HG02840 (cell line): ENCODE measurements at regions not wholly inside any gene's neighbourhood (a gene's known extent, or its start where the extent isn't known, plus 50 kb on each side); places are given as distances from the start of the nearest gene placed in this dataset.
"Not testable (repeated sequence)": the region's sequence is repeated elsewhere in the genome, so short reads cannot be mapped to it uniquely, and the experiment has no call there.

Experiments
- ATAC-seq: cut with Tn5 transposase; IDR thresholded peaks from one replicate; pipeline ENCODE4 v1.9.1; 2021; ENCODE audit warnings: mild to moderate bottlenecking, moderate library complexity, moderate number of reproducible peaks; ENCODE audit not compliant: unreplicated experiment, low FRiP score

GRCh38 chr4:57312296-57312695, 202.1 kb upstream of the IGFBP7 start:
- ATAC-seq, result no peak

DNA sequence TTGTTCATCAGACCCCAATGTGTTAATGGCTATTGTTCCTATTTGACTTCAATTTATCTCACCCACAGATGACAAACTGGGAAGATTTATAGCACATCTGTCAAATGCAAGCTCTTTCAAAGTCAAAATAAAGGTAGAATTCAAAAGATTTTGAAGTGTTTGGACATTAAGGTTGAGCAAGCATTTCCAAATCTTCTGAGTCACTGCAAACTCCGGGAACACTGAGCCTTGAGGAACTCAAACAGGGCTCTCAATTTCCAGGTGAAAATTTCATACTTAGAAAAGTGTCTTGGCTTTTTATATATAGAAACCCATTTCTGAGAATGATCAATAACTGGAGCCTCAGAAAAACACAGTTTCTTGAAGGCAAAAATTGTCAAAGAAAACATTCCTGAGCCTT, 199.5 kb upstream of the IGFBP7 start:
- no peak for ATAC-seq

DNA sequence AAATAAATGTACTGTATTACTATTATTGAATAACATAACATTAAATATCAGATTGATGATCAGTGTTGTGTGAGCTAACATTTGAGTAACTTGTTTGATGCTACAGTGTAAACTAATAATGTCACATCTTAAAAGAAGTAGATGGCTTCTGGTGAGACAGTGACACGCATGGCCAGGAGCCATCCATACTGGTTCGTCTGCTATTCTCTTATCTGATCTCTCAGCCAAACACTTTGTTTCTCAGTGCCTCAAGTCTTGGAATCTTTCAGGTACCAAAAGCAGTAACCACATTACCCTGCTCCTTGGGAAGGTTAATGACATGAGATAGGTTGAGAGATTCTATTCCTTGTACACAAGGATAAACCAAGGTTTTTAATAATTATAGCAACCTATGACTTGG, 198.1 kb upstream of the IGFBP7 start:
- no peak for ATAC-seq

- ATAC-seq, result no peak
Observed at GRCh38 chr4:57305836-57306235, 195.7 kb upstream of the IGFBP7 start.

DNA sequence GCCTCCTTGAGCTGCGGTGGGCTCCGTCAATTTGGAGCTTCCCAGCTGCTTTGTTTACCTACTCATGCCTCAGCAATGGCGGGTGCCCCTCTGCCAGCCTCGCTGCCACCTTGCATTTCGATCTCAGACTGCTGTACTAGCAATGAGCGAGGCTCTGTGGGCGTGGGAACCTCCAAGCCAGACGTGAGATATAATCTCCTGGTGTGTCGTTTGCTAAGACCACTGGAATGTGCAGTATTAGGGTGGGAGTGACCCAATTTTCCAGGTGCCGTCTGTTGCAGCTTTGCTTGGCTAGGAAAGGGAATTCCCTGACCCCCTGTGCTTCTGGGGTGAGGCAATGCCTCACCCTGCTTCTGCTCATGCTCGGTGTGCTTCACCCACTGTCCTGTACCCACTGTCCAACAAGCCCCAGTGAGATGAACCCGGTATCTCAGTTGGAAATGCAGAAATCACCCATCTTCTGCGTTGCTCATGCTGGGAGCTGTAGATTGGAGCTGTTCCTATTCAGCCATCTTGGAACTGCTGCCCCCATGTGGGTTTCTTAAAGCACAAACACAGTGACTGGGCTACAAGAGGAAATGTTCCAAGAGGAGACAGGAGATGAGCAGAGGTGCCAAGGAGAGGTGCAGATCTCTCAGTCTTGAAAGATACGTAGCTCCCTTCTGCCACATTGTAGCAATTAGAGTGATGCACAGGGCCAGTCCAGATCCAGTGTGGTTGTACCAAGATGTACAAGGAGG, 193.0 kb upstream of the IGFBP7 start:
- ATAC-seq, result no peak

GRCh38 chr4:57300300-57300699, 190.1 kb upstream of the IGFBP7 start:
- not testable (repeated sequence) for ATAC-seq

DNA sequence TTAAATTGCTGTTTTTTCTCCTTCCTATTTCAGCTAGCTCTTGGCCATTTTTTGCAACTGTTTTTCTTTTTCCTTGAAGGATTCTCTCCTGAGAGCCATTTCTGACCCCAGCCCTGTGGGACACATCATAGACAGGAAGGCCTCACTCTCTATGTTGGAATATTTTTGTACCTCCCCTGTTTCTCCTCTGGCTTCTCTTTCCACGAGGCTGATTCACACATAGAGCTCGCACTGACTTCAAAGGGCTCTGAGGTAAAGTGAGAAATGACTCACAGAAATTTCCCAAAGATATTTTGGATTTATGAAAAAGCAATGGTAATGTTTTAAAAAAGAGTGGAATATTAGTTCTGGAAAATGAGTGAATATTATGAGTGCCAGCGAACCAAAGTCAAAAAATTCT, 181.7 kb upstream of the IGFBP7 start:
- ATAC-seq, result no peak

GRCh38 chr4:57287687-57288604, 177.8 kb upstream of the IGFBP7 start:
- no peak for ATAC-seq

DNA sequence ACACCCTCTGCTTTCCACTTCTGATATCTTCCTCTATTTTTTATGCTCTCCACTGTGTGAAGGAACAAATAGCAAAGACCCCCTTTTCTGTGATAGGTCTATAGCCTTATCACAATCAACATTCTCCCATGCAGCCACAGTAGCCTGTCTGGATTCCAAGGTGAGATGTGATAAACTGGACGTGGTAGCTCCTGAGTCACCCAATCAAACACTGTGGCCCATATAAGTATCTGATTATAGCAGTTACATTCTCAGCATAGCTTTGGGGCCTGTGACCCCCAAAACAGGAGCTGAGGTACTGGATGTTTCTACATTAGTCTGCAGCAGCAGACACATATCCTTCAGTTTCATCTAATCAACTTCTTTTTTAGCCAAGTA, 172.7 kb upstream of the IGFBP7 start:
- ATAC-seq, result no peak

GRCh38 chr4:57280481-57280880, 170.3 kb upstream of the IGFBP7 start:
- ATAC-seq, result no peak

DNA sequence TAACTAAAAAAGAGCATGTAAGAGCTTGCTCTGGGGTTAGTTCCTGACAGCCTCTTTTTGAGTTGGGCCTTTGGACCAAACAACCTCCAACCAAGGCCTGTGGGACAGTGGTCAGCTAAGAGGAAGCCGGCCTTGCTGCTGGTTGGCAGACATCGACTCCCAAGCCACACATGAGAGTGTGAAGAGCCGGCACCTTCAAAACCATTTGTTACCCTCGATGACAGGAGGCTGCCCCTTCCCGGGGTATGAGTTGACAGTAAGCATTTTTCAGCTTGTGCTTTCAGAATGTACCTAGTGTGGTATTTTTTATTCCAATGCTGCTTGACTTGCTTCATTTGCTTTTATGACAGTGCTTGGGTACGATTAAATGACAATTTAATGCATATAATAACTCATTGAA, 168.6 kb upstream of the IGFBP7 start:
- ATAC-seq, result no peak

DNA sequence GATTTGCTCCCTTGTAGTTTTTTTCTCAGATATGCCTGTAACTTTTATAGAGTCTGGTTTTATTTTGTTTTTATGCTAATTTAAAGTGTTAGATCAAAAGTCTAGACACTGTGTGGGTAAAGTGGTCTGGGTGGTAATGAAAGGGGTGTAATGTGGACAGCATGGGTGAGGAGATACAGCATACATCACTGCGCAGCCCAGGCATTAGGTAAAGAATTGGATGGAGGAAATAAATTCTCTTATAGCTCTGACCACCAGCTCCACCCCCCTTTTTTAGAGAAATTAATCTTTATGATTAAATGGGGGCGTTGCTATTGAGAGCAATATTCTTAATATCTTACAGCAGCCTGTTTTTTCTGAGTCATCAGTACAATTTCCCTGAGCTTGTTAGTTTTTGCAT, 163.9 kb upstream of the IGFBP7 start:
- no peak for ATAC-seq

- no peak for ATAC-seq
Observed at GRCh38 chr4:57270346-57270745, 160.2 kb upstream of the IGFBP7 start.

DNA sequence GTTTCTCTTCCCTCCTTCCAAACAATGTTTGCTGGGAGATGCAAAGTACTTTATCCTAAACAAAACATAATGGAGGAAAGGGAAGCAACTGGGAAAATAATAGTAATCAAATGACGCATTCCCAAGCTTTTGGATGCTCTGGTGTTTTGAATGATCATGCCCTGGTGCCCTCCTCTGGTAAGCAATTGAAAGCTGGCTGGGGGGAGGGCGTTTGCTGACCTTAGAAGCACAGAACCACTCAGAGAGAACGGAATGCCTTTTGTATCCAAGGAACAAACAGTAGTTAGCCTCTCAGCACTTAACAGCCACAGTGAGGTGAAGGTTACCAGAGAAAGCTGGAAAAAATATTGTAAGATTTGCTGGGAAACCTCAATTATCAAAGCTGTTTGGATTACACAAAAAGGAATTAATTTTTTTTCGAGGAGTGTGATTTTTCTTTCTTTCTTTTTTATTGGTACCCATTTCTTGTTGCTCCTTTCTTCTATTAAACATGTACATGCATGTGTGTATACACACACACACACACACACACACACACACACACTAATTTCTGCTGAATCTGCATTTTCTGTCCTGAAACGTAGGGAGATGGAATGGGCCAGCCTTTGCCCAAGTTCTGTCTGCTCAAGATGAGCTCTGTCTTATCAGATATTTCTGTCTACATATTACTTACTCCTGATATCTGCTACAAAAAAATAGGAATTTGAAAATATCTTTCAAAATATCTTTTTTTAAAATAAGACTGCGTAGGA, 155.8 kb upstream of the IGFBP7 start:
- ATAC-seq, result no peak

DNA sequence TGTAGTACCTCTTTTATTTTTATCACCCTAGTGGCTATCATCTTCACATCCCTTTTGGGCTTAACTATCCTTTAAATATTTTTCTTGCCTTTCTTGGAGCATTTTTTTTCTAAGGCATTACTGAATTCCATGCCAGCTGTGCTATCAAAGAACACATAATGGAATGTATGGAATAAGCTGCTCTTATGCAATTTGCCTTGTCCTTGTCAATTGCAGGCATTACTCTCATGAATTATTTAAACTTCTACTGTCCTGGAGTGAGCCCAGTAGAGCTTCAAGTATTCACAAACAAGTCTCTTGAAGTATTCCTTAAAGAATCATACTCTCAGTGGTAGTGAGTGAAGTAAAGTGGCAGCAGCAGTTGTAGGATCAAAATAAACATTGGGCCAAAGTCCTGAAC, 144.6 kb upstream of the IGFBP7 start:
- ATAC-seq, result no peak

GRCh38 chr4:57249083-57249482, 138.9 kb upstream of the IGFBP7 start:
- no peak for ATAC-seq

GRCh38 chr4:57243076-57243475, 132.9 kb upstream of the IGFBP7 start:
- ATAC-seq, result no peak

DNA sequence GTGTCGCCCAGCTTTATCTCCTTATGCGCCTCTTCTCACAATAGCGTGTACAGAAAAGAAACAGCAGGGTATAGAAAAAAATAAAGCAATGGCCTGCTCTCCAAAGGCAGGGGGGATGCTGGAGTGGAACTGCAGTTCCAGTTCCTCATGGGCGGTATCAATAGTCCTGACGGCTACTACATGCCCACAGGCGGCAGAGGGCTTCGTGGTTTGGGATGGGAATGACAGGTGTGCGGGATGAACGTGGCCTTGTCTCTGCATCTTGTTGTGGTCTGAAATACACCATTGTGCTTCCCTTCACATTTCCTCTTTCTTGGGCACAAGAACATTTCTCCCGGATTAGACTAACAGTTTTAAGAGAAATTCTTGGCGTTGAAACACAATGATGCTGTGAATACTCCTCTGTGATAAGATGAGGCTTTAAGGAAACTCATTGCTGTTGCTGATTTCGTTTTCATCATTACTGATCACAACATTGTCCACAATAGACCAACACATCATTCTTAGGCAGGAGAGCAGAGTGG, 124.1 kb upstream of the IGFBP7 start:
- no peak for ATAC-seq

GRCh38 chr4:57233386-57233785, 123.2 kb upstream of the IGFBP7 start:
- ATAC-seq, result no peak

DNA sequence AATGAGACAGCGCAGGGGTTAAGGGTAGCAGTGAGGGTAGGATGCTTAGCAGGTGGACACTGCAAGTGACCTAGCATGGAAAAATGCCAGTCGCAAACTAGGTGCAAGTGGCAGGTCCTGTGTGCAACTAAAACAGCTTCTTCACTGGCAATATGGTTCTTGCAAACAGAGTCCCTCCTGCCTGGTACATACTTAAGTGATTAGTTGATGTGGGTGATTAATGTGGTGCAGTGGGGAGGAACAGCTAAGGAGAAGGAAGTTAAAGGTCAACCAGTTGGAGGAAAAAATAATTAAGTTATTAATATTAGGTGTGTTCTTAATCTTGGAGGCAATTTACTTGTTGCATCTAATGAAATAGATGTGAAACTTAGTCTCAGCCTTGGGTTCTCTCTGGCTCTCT, 121.6 kb upstream of the IGFBP7 start:
- no peak for ATAC-seq

GRCh38 chr4:57220734-57221133, 110.5 kb upstream of the IGFBP7 start:
- no peak for ATAC-seq
